ENCODE measurements at regions not wholly inside any gene's neighbourhood (a gene's known extent, or its start where the extent isn't known, plus 50 kb on each side); places are given as distances from the start of the nearest gene placed in this dataset.

GRCh38 chr1:62382658-62382955, 54.2 kb upstream of the USP1 start:
- TF ChIP-seq POLR2AphosphoS5 (IDR thresholded peaks at IDR 0.05; ENCODE audit: low read depth) (no peak), CTCF (conservative IDR thresholded peaks at IDR 0.05; ENCODE audit: low read depth in 2 of 2) (no peak)
